HepG2 (cell line): ENCODE measurements at regions not wholly inside any gene's neighbourhood (a gene's known extent, or its start where the extent isn't known, plus 50 kb on each side); places are given as distances from the start of the nearest gene placed in this dataset.

Experiments used
- ATAC-seq: fragments of 200-7000 bp; cut with Tn5 transposase; 3 replicates; pipeline ENCODE4 v1.9.1; 2020; ENCODE audit warnings: mild to moderate bottlenecking, moderate library complexity
- BruUV-seq: library from RNA; stranded (reverse); fragments of 400-500 nt; replicated peaks from 2 replicates; lab custom pipeline; 2021; lab: Mats Ljungman, UMichigan
- CTCF ChIA-PET: fragments of 300-600 bp; formaldehyde crosslinking; extraction: SDS; loops from one replicate; lab custom pipeline; 2021; ENCODE audit warnings: low total read pairs, inconsistent platforms, low intra/inter-chr PET ratio; lab: Yijun Ruan, JAX
- POLR2A ChIA-PET: fragments of 350-600 bp; sonication (Branson Sonifier 250); formaldehyde crosslinking; loops from one replicate; lab custom pipeline; 2020; ENCODE audit warnings: antibody characterized with exemption, inconsistent platforms; lab: Yijun Ruan, JAX
- DNase-seq: peaks from one replicate; pipeline ENCODE4 v3.0.0-alpha.2; 2015; ENCODE audit warnings: low spot score
- FAIRE-seq: peaks from 3 replicates; lab custom pipeline; 2011; peaks lifted over from hg19 to GRCh38; lab: Jason Lieb, UNC
- H2AFZ ChIP-seq: one replicate; pipeline ENCODE4 v1.6.1; 2011; ENCODE audit warnings: low read length, inconsistent platforms
- H3K27ac ChIP-seq: fragments of 300-600 bp; 3 replicates; pipeline ENCODE4 v1.8.0; 2011; ENCODE audit warnings: mixed run types, mild to moderate bottlenecking, mixed read lengths, low read length, inconsistent platforms; ENCODE audit not compliant: insufficient read depth; ENCODE audit errors: extremely low read length
- H3K27me3 ChIP-seq, 2 experiments: fragments of 200-600 bp in 1 of 2; 2 replicates in 1 of 2; 3 replicates in 1 of 2; pipeline versions ENCODE4 v1.6.0 to v1.8.0; 2011; ENCODE audit warnings: low read length in 2 of 2, mild to moderate bottlenecking in 2 of 2, moderate library complexity in 2 of 2, inconsistent platforms in 1 of 2; ENCODE audit not compliant: insufficient read depth in 2 of 2, control insufficient read depth in 1 of 2
- H3K36me3 ChIP-seq, 2 experiments: fragments of 200-600 bp in 1 of 2; replicated peaks in 1 of 2; 2 replicates in 1 of 2; 3 replicates in 1 of 2; pipeline versions ENCODE4 v1.5.1 to v1.8.0; 2011; ENCODE audit warnings: low read length in 2 of 2, inconsistent platforms in 1 of 2; ENCODE audit not compliant: insufficient read depth in 2 of 2, control insufficient read depth in 1 of 2
- H3K4me1 ChIP-seq: 2 replicates; pipeline ENCODE4 v1.5.1; 2012; ENCODE audit warnings: low read length, inconsistent platforms; ENCODE audit not compliant: insufficient read depth
- H3K4me2 ChIP-seq: 2 replicates; pipeline ENCODE4 v1.6.0; 2011; ENCODE audit warnings: low read depth, low read length, inconsistent platforms
- H3K4me3 ChIP-seq, 3 experiments: fragments of 200-600 bp in 1 of 3; sonication (generic), shearing (Covaris generic) in 1 of 3; replicated peaks in 1 of 3; 2 replicates each; pipeline ENCODE4 v1.5.1; 2011 to 2016; ENCODE audit warnings: low read length in 3 of 3, inconsistent platforms in 2 of 3, low read depth in 2 of 3, mild to moderate bottlenecking in 2 of 3, control low read depth in 1 of 3, mixed read lengths in 1 of 3; ENCODE audit not compliant: insufficient read depth in 1 of 3
- H3K79me2 ChIP-seq: one replicate; pipeline ENCODE4 v1.6.1; 2011; ENCODE audit warnings: low read length, inconsistent platforms; ENCODE audit not compliant: insufficient read depth
- H3K9ac ChIP-seq: 2 replicates; pipeline ENCODE4 v1.6.0; 2011; ENCODE audit warnings: mild to moderate bottlenecking, low read depth, low read length, inconsistent platforms; ENCODE audit not compliant: insufficient read depth
- H3K9me3 ChIP-seq: 2 replicates; pipeline ENCODE4 v1.5.1; 2012; ENCODE audit warnings: mild to moderate bottlenecking, low read length
- H4K20me1 ChIP-seq: 2 replicates; pipeline ENCODE4 v1.6.0; 2011; ENCODE audit warnings: inconsistent platforms, mild to moderate bottlenecking, low read length, moderate library complexity; ENCODE audit not compliant: insufficient read depth
- AKAP8 ChIP-seq: sonication (generic); formaldehyde crosslinking; IDR thresholded peaks from 2 replicates; pipeline ENCODE4 v1.5.1; 2020; ENCODE audit warnings: mild to moderate bottlenecking, missing genetic modification reagents
- BHLHE40 ChIP-seq: IDR thresholded peaks from 2 replicates; pipeline ENCODE4 v1.6.1; 2011; ENCODE audit warnings: low read length, improper control_type of control experiment
- CEBPG ChIP-seq: IDR thresholded peaks from 2 replicates; pipeline ENCODE4 v1.6.1; 2016
- ETV5 ChIP-seq: IDR thresholded peaks from 2 replicates; pipeline ENCODE4 v1.6.1; 2018; ENCODE audit warnings: missing biosample characterization, missing genetic modification reagents, inconsistent platforms, borderline replicate concordance
- GMEB2 ChIP-seq: IDR thresholded peaks from 2 replicates; pipeline ENCODE4 v1.6.1; 2016; ENCODE audit warnings: missing biosample characterization, missing genetic modification reagents, low read depth
- GPBP1L1 ChIP-seq: sonication (generic); formaldehyde crosslinking; IDR thresholded peaks from 2 replicates; pipeline ENCODE4 v1.5.0; 2020; ENCODE audit warnings: mild to moderate bottlenecking, missing genetic modification reagents
- GTF2F1 ChIP-seq: fragments of 150-350 bp; IDR thresholded peaks from 2 replicates; pipeline ENCODE4 v1.6.1; 2014; ENCODE audit warnings: low read length
- KAT7 ChIP-seq: IDR thresholded peaks from 2 replicates; pipeline ENCODE4 v1.6.1; 2018; ENCODE audit warnings: borderline replicate concordance, missing compliant biosample characterization
- KMT2B ChIP-seq: IDR thresholded peaks from 2 replicates; pipeline ENCODE4 v1.6.1; 2016; ENCODE audit warnings: missing genetic modification reagents, missing compliant biosample characterization
- PBX3 ChIP-seq: sonication (generic); formaldehyde crosslinking; IDR thresholded peaks from 2 replicates; pipeline ENCODE4 v1.8.1; 2023; ENCODE audit warnings: missing genetic modification reagents, inconsistent platforms, borderline replicate concordance
- SAFB2 ChIP-seq: sonication (generic); formaldehyde crosslinking; IDR thresholded peaks from 2 replicates; pipeline ENCODE4 v1.5.1; 2020; ENCODE audit warnings: missing genetic modification reagents, low read depth, mild to moderate bottlenecking, borderline replicate concordance
- SATB2 ChIP-seq: sonication (generic); formaldehyde crosslinking; IDR thresholded peaks from 2 replicates; pipeline ENCODE4 v1.5.0; 2020; ENCODE audit warnings: missing genetic modification reagents
- SP140L ChIP-seq: sonication (generic); formaldehyde crosslinking; IDR thresholded peaks from 2 replicates; pipeline ENCODE4 v1.4.0; 2020; ENCODE audit warnings: missing genetic modification reagents, borderline replicate concordance
- SRSF4 ChIP-seq: fragments of 200-400 bp; formaldehyde crosslinking; IDR thresholded peaks from one replicate; pipeline ENCODE4 v1.6.1; 2018; ENCODE audit warnings: mild to moderate bottlenecking, low read depth, low read length, moderate library complexity; ENCODE audit not compliant: poor library complexity, severe bottlenecking
- TBX2 ChIP-seq: sonication (generic); formaldehyde crosslinking; IDR thresholded peaks from 2 replicates; pipeline ENCODE4 v1.5.0; 2020; ENCODE audit warnings: missing genetic modification reagents, mild to moderate bottlenecking, borderline replicate concordance
- TEAD2 ChIP-seq: sonication (generic); formaldehyde crosslinking; IDR thresholded peaks from 2 replicates; pipeline ENCODE4 v1.9.0; 2021; ENCODE audit warnings: missing genetic modification reagents
- ZBTB1 ChIP-seq: sonication (generic); formaldehyde crosslinking; IDR thresholded peaks from 2 replicates; pipeline ENCODE4 v1.4.0; 2020; ENCODE audit warnings: missing genetic modification reagents, borderline replicate concordance
- ZFYVE20 ChIP-seq: sonication (generic); formaldehyde crosslinking; IDR thresholded peaks from 2 replicates; pipeline ENCODE4 v1.8.0; 2023; ENCODE audit warnings: low read depth, mild to moderate bottlenecking, moderate library complexity, missing genetic modification reagents, borderline replicate concordance
- ZNF205 ChIP-seq: IDR thresholded peaks from 2 replicates; pipeline ENCODE4 v1.6.1; 2018; ENCODE audit warnings: missing biosample characterization, missing genetic modification reagents
- ZNF556 ChIP-seq: sonication (generic); formaldehyde crosslinking; IDR thresholded peaks from 2 replicates; pipeline ENCODE4 v1.4.0; 2020; ENCODE audit warnings: mild to moderate bottlenecking, missing genetic modification reagents, borderline replicate concordance
- ZNF709 ChIP-seq: sonication (generic); formaldehyde crosslinking; IDR thresholded peaks from 2 replicates; pipeline ENCODE4 v1.5.0; 2020; ENCODE audit warnings: mild to moderate bottlenecking, missing genetic modification reagents
- ZNF792 ChIP-seq: IDR thresholded peaks from 2 replicates; pipeline ENCODE4 v1.6.1; 2016
- ZZZ3 ChIP-seq: sonication (generic); formaldehyde crosslinking; IDR thresholded peaks from 2 replicates; pipeline ENCODE4 v1.4.0; 2020; ENCODE audit warnings: missing genetic modification reagents, mild to moderate bottlenecking, borderline replicate concordance
- WGBS: methylation state at CpG from one replicate; pipeline ENCODE4 v1.1.6; 2017; ENCODE audit warnings: low lambda C conversion rate; 5-methylcytosine and 5-hydroxymethylcytosine counted together
- in situ Hi-C: cut with HindIII; loops from 2 replicates; pipeline ENCODE4 v1.10.0; 2017; ENCODE audit warnings: low pct_unique_long_range_greater_than_20kb; ENCODE audit not compliant: extremely low pct_ligation_motif_present
- intact Hi-C: fragments of 100-400 bp; cut with micrococcal nuclease; formaldehyde crosslinking; loops from one replicate; pipeline ENCODE4 v1.10.0; 2022; ENCODE audit not compliant: unreplicated experiment
- TF ChIP-seq, protein P1 (sequence below): sonication (generic); formaldehyde crosslinking; IDR thresholded peaks from 2 replicates; pipeline ENCODE4 v1.4.0; 2020; ENCODE audit warnings: mild to moderate bottlenecking, missing genetic modification reagents

DNA sequence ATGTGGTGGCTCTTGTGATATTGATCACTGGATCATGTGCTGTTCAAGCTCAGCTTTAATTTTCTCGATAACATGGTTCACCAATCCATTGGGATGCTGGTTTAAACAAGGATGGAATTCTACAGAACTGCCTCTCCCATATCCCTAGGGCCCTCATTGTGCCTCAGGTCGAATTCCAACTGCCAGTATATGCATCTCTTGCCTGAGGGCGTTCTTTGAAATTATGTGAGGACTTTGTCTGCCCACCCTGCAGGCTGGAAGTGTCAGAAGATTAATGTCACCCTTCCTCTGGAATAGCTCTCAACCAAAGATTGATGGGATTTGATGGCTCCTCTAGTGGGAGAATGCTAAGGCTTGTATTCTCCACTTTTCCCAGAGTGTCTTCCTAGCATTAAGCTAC lies 175.6 kb upstream of the GALNT15 start (continued):
- TF ChIP-seq GPBP1L1 (CRISPR knock-in tag), result no peak
- no peak for TF ChIP-seq ZNF556 (CRISPR knock-in tag)
- TF ChIP-seq ZNF205 (CRISPR knock-in tag), result no peak
- TF ChIP-seq SRSF4, result no peak
- TF ChIP-seq KMT2B, result no peak
- TF ChIP-seq ZNF709 (CRISPR knock-in tag), result no peak
- TF ChIP-seq ETV5 (CRISPR knock-in tag), result no peak
- TF ChIP-seq KAT7 (CRISPR knock-in tag), result no peak

DNA sequence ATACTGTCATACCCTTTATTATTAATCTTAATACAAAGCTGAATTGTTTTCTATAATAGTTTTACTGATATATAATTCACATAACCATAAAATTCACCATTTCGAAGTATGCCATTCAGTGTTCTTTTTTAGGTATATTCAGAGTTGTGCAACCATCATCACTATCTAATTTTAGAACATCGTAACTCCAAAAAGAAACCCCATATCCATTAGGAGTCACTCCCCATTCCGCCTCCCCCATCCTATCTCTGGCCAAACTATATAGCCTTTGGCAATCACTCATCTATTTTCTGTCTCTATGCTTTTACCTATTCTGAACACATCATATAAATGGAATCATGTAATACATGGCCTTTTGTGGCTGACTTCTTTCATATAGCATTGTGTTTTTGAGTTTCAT lies 169.7 kb upstream of the GALNT15 start:
- no peaks in the 10 kb centered on the region for H4K20me1 ChIP-seq
- H3K4me2 ChIP-seq, result no peak overlapping the region
- H3K9ac ChIP-seq, result no peak overlapping the region
- DNase-seq, result no peak
- FAIRE-seq, result no peak
- BruUV-seq, result no TSS peak
- H2AFZ ChIP-seq, result no peak overlapping the region
- intact Hi-C loops (no loop called here), in situ Hi-C loops (no loop called here)
- 27% methylated on average over 3 of the region's 3 CpGs for WGBS
- CTCF ChIA-PET, result no interaction called here
- no peaks in the 10 kb centered on the region for H3K9me3 ChIP-seq
- POLR2A ChIA-PET, result no interaction called here
- no peak overlapping the region for H3K4me3 ChIP-seq
- no peak overlapping the region for H3K27ac ChIP-seq
- no peaks in the 10 kb centered on the region for H3K79me2 ChIP-seq
- no peaks in the 10 kb centered on the region for H3K36me3 ChIP-seq
- no peaks in the 10 kb centered on the region for H3K27me3 ChIP-seq
- no peaks in the 10 kb centered on the region for H3K4me1 ChIP-seq
- no peak for ATAC-seq
- no peak for TF ChIP-seq GTF2F1
- no peak for TF ChIP-seq TBX2 (CRISPR knock-in tag)
- TF ChIP-seq, protein P1, sequence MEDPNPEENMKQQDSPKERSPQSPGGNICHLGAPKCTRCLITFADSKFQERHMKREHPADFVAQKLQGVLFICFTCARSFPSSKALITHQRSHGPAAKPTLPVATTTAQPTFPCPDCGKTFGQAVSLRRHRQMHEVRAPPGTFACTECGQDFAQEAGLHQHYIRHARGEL, result no peak
- no peak for TF ChIP-seq CEBPG (CRISPR knock-in tag)
- no peak for TF ChIP-seq ZZZ3 (CRISPR knock-in tag)
- no peak for TF ChIP-seq BHLHE40
- TF ChIP-seq TEAD2 (CRISPR knock-in tag), result no peak
- no peak for TF ChIP-seq AKAP8 (CRISPR knock-in tag)
- no peak for TF ChIP-seq SAFB2 (CRISPR knock-in tag)
- TF ChIP-seq SATB2 (CRISPR knock-in tag), result no peak
- no peak for TF ChIP-seq PBX3 (CRISPR knock-in tag)
- no peak for TF ChIP-seq ZNF792 (CRISPR knock-in tag)
- TF ChIP-seq ZFYVE20 (CRISPR knock-in tag), result no peak
- no peak for TF ChIP-seq SP140L
- TF ChIP-seq ZBTB1, result no peak
- TF ChIP-seq GMEB2 (CRISPR knock-in tag), result no peak
